ENCODE measurements at regions not wholly inside any gene's neighbourhood (a gene's known extent, or its start where the extent isn't known, plus 50 kb on each side); places are given as distances from the start of the nearest gene placed in this dataset.

DNA sequence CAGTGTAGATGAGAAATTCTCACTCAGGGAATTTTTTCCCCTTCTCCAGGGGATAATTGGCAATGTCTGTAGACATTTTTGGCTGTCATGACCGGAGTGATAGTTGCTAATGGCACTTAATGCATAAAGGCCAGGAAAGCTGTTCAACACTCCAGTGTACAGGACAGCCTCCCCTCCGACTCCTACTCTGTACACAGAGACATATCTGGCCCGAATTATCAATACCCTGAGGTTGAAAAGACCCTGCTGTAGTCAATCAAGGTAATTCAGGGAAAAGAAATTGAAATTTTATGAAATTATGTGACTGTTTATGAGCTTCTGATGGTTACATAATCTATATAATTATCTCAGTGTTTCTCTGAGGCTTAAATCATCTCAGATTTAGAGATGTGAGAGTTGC, 720.7 kb downstream of the OLFM4 start:
- H3K9me3 ChIP-seq (replicated peaks; ENCODE audit: control insufficient read depth, insufficient read depth, low read length) = peaks cover 4% of the 10 kb centered on the region
- H3K79me2 ChIP-seq (ENCODE audit: control insufficient read depth, insufficient read depth, low read length) = no peaks in the 10 kb centered on the region
- H3K4me3 ChIP-seq (replicated peaks in 1 of 3; ENCODE audit: insufficient read depth in 1 of 3, low read depth in 1 of 3, low read length in 3 of 3) = no peak overlapping the region
- TF ChIP-seq GATA2 (IDR thresholded peaks at IDR 0.05; ENCODE audit: insufficient read depth, insufficient read length, low read depth, low read length) = no peak
- no peak for TF ChIP-seq EZH2 (IDR thresholded peaks at IDR 0.05; ENCODE audit: borderline replicate concordance, low read depth, low read length, severe bottlenecking)
- TF ChIP-seq FOS (IDR thresholded peaks at IDR 0.05; ENCODE audit: borderline replicate concordance, insufficient read depth, low read length) = no peak
- TF ChIP-seq, protein P1, sequence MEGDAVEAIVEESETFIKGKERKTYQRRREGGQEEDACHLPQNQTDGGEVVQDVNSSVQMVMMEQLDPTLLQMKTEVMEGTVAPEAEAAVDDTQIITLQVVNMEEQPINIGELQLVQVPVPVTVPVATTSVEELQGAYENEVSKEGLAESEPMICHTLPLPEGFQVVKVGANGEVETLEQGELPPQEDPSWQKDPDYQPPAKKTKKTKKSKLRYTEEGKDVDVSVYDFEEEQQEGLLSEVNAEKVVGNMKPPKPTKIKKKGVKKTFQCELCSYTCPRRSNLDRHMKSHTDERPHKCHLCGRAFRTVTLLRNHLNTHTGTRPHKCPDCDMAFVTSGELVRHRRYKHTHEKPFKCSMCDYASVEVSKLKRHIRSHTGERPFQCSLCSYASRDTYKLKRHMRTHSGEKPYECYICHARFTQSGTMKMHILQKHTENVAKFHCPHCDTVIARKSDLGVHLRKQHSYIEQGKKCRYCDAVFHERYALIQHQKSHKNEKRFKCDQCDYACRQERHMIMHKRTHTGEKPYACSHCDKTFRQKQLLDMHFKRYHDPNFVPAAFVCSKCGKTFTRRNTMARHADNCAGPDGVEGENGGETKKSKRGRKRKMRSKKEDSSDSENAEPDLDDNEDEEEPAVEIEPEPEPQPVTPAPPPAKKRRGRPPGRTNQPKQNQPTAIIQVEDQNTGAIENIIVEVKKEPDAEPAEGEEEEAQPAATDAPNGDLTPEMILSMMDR (IDR thresholded peaks at IDR 0.05; ENCODE audit: extremely low read depth in 1 of 2, insufficient read depth in 1 of 2, low read depth in 1 of 2, low read length in 2 of 2) = no peak
- no peak for TF ChIP-seq POLR2AphosphoS5 (IDR thresholded peaks at IDR 0.05; ENCODE audit: insufficient read depth, low read depth, low read length)
- TF ChIP-seq JUN (IDR thresholded peaks at IDR 0.05; ENCODE audit: borderline replicate concordance, insufficient read depth, insufficient read length, low read depth) = no peak
- no peak for TF ChIP-seq MYC (IDR thresholded peaks at IDR 0.05; ENCODE audit: low read depth, low read length)
- DNase-seq (ENCODE audit: low read depth, low spot score) (no peak), FAIRE-seq (no peak)
- H4K20me1 ChIP-seq (replicated peaks; ENCODE audit: control insufficient read depth, extremely low read depth, insufficient read depth, low read length) = no peaks in the 10 kb centered on the region
- no peak overlapping the region for H2AFZ ChIP-seq (ENCODE audit: low read depth, low read length)
- no peaks in the 10 kb centered on the region for H3K9me1 ChIP-seq (replicated peaks; ENCODE audit: control insufficient read depth, extremely low read depth, insufficient read depth, low read length)
- H3K27ac ChIP-seq (ENCODE audit: insufficient read depth, low read depth, low read length) = no peak overlapping the region
- dilution Hi-C loops (cut with MboI; ENCODE audit: extremely low pct_ligation_motif_present, low sequenced_read_pairs) = no loop called here
- H3K27me3 ChIP-seq (ENCODE audit: control insufficient read depth in 2 of 2, insufficient read depth in 2 of 2, low read length in 2 of 2) = no peaks in the 10 kb centered on the region
- no peak overlapping the region for H3K9ac ChIP-seq (replicated peaks; ENCODE audit: extremely low read depth, insufficient read depth, low read length)
- no peak overlapping the region for H3K4me2 ChIP-seq (ENCODE audit: insufficient read depth, low read length)
- ChIA-PET POLR2A (no interaction called here), CTCF (no interaction called here)
- no TSS peak for BruUV-seq (replicated peaks)
- no peaks in the 10 kb centered on the region for H3K36me3 ChIP-seq (ENCODE audit: control insufficient read depth in 2 of 2, extremely low read depth in 1 of 2, insufficient read depth in 2 of 2, low read length in 2 of 2)
- no peaks in the 10 kb centered on the region for H3K4me1 ChIP-seq (ENCODE audit: control insufficient read depth, extremely low read depth, insufficient read depth, low read length)
- intact Hi-C loops (cut with micrococcal nuclease) = no loop called here
